ENCODE measurements at regions not wholly inside any gene's neighbourhood (a gene's known extent, or its start where the extent isn't known, plus 50 kb on each side); places are given as distances from the start of the nearest gene placed in this dataset.

DNA sequence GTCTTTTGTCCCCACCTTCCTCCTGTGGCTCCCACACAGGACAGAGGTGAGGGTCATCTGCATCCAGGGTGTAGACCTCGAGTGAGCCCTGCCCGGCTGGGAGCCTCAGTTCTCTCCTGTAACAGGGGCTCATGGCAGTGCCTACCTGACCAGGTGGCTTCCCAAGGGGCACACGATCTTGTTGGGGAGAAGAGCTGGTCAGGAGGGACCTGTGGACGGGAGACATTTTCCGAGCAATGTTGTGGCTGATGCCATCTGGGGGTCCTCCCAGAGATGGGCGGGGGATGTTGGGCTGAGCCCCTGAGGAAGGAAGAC, 51.9 kb downstream of the CEBPB start:
- DNase-seq: no peak

GRCh38 chr20:50242863-50243609, 52.4 kb downstream of the CEBPB start:
- DNase-seq: no peak

DNA sequence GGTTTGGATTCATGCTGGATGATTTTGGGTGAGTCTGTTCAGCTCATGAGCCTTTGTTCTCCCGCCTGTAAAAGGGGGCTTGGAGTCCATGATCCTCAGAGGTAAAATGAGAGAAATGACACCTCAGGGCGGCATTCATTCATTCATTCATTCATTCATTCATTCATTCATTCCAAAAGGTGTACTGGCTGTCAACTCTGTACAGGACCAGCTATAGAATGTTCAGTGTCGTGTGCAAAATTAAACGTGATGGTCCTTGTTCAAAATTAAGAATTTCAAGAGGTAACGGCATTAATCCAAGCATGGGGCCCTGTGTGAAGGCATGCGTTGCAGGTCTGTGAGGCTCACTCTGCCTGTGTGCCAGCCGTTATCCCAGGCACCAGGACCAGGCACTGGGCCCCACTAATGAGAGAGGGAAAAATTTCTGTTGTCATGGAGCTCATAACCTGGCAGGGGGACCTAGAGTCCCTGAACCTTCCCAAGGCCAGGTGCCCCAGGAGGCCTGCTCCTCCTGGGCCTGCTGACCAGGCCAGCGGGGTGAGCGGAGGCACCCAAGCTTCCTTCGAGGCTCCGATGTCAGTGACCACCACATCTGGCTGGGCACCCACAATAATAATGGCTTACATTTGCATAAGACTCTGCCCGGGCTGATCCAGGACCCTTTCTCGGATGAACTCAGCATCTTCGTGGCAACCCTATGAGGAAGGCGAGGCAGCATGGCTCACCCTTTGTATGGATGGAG, 53.2 kb downstream of the CEBPB start:
- DNase-seq: no peak

DNA sequence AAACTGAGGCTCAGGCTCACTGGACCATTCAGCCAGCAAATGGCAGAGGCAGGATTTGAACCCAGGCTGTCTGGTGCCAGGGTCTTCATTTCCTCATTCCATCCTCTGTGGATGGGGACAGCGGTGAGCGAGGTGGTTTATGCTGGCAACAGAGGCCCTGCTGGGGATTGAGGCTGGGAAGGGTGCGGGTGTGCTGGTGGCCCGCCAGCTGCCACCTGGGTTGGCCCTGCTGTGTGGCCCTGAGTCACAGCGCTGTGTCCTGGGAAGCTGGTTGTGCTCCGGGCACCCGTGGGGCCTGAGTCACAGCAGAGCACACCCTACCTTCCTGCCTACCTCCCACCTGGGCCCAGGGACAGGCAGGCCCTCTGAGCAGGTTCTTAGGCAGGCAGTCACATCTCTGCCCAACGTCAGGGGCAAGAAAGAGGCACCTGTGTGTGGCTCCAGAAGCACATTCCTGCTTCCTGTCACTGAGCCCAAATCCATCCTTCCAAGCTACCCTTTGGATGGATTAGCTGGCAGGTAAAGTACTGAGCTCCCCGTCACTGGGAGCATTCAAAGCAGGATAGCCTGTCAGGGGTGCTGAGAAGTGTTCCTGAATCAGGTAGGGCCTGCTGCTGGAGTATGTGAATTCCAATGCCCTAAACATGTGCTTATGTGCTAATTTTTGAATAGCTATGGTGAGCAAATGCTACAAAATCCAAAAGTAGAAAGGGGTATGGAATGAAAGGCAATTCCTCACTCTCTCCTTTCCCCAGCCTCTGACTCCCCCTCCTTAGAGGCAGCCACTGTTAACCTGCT, 53.9 kb downstream of the CEBPB start:
- no peak for DNase-seq

GRCh38 chr20:50245498-50246366, 55.1 kb downstream of the CEBPB start:
- DNase-seq: no peak

DNA sequence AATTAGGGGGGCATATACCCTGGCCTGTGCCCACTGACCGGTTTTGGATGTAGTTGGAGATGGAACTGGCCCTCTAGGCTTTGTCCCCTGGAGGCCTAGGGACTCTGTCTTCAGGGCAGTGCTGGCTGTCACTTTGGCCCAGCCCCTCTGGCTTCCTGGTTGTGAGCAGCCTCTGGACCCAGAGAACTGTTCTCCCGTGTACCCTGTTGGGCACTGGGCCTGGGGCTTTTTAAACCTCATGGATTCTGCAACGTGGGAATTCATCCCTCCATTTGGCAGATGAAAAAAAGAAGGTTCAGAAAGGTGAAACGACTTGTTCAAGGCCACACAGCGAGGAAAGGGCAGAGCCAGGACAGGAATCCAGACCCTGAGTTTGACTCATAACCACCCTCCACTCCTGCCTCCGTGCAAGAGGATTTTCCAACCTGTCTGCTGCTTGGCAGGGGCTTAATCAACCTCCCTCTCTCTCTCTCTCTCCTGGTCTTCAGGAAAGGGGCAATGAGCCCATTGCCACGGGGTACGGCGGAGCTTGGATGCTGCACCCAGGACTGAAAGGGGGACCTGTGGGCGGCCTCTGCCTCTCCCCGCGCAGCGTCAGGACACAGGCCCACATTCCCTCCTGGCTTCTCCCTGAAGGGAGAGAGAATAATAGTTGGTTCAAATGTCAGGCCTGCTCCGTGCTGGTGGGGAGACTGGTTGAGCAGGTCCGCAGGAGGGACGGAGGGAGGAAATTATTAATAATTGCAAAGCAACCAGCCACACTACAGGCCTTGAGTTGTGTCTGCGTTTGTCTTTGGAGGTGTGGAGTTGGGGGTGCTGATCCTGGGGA, 56.0 kb downstream of the CEBPB start:
- no peak for DNase-seq

GRCh38 chr20:50247196-50248094, 56.8 kb downstream of the CEBPB start:
- no peak for DNase-seq

DNA sequence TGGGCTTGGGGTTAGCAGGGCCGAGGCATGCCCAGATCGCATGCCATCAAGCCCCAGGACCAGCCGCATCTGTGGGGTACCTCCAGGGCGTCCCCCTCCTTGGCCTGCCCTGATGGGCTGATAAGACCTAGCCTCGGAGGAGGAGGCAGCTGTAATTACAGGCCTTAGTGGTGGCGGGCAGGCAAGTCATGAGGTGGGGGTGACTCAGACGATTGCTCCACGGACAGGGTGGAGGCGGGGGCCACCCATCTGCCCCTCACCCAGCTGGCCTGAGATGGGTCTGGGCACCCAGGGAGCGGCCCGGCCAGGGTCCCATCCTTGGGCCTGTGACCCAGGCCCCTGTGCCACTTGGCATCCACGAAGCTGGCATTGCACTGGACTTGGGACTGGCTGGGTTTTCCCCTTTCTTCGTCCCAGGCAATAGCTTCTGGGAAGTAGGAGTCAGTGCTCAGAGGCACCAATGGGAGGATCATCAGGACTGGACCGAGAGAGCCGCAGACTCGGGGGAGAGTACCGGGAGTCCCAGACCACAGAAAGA, 57.5 kb downstream of the CEBPB start:
- peak; percentile 30 for DNase-seq

- no peak for DNase-seq
Measured at GRCh38 chr20:50249447-50250388, 59.1 kb downstream of the CEBPB start.

DNA sequence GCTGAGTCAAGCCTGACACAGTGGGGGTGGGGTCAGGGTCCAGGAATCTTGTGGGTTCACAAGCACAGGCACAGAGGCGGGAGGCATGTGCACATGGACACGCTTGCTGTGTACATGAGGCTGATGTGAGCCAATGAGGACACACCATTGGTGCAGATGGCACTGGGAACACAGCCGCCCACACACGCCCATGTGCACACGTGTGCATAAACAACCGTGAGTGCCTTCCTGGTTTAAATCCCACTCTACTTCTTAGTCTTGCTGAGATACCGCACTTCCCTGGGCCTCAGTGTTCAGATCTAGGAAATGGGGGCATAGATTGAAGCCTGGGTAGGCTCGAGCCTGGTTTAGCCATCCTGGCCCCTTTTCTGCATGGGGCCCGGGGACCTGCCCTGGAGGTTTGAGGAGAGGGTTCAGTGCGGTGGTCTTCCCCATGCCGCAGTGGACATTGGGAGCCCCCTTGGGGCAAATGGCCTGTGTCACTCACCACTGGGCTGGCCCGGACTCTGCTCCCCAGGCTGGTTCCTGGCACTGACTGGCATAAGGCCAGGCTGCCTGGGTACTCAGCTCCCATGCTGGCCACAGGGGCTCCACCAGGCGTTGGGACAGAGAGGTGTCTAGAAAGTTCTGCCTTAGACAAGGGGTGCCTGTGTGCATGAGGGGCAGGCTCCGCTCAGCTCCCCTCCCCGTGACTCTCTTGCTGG, 60.2 kb downstream of the CEBPB start:
- DNase-seq: no peak

DNA sequence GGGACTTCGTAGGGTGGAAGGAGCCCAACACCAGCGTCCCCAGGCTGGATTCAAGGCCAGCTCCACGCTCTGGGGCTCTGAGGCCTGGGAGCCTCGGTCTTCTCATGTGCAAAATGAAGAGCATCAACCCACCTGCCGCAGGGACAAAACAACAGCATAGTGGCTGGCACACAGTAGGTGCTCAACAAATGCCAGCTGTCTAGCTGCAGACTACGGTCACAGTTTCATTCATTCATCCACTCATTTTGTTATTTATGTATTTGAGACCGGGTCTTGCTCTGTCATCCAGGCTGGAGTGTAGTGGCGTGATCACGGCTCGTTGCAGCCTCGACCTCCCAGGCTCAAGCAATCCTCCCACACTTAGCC, 60.7 kb downstream of the CEBPB start:
- no peak for DNase-seq

- DNase-seq: peak; percentile 35
Measured at GRCh38 chr20:50251992-50252511, 61.4 kb downstream of the CEBPB start.

DNA sequence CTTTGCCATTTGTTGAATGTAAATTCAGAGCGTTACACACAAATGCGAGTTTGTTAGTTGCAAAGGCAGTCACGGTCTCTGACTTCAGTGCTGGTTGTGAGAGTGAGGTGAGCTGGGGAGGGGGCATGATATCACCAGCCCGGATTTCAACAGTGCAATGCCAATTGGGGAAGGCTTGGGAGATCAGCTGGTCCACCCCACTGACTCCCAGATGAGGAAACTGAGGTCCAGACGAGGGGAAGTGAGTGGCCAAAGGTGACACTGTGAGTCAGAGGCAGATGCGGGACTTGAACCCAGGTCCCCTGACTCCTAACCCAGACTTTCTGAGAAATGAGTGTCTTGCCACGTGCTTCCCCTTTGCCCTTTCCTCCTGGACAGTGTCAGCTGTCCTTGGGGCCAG, 62.1 kb downstream of the CEBPB start:
- DNase-seq: no peak

GRCh38 chr20:50253101-50253500, 62.5 kb downstream of the CEBPB start:
- DNase-seq: no peak

GRCh38 chr20:50254466-50255079, 63.9 kb downstream of the CEBPB start:
- DNase-seq: no peak

GRCh38 chr20:50256577-50256976, 65.9 kb downstream of the CEBPB start:
- no peak for DNase-seq

- DNase-seq: no peak
Measured at GRCh38 chr20:50257860-50258259, 67.2 kb downstream of the CEBPB start.
